IPS-NIHi11 (cell line): ENCODE measurements at regions not wholly inside any gene's neighbourhood (a gene's known extent, or its start where the extent isn't known, plus 50 kb on each side); places are given as distances from the start of the nearest gene placed in this dataset.
"Not testable (repeated sequence)": the region's sequence is repeated elsewhere in the genome, so short reads cannot be mapped to it uniquely, and the experiment has no call there.

Experiments
- DNase-seq: peaks from one replicate; pipeline ENCODE4 v3.0.0; 2012; ENCODE audit warnings: mixed read lengths, low spot score

GRCh38 chr3:125645616-125646015 lies 50.3 kb upstream of the OSBPL11 start:
- no peak for DNase-seq

- no peak for DNase-seq
Observed at GRCh38 chr3:125646581-125646980, 51.3 kb upstream of the OSBPL11 start.

- peak; percentile 63 for DNase-seq
Observed at GRCh38 chr3:125647318-125648014, 52.2 kb upstream of the OSBPL11 start.

DNA sequence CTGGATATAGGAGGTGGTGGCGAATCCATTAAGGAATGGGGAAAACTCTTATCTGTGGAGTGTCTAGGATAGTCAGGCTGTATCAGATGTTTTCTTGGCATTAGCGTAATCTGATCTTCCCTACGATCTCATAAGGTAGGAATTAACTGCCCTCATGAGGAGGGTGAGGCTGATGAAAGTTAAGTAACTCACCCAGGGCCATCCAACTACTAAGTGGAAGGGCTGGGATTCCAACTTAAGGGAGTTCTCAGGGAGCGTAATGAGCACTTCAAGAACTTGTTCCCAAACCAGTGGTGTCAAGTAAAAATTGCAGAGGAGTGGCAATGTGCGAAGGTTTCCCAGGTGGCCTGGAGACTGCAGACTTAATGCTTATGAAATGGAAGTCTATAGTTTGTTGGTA lies 55.9 kb upstream of the OSBPL11 start:
- DNase-seq = no peak

GRCh38 chr3:125652349-125652748 lies 57.1 kb upstream of the OSBPL11 start:
- DNase-seq = no peak

GRCh38 chr3:125654526-125654925 lies 59.2 kb upstream of the OSBPL11 start:
- DNase-seq = no peak

GRCh38 chr3:125662675-125663074 lies 67.4 kb upstream of the OSBPL11 start:
- no peak for DNase-seq

DNA sequence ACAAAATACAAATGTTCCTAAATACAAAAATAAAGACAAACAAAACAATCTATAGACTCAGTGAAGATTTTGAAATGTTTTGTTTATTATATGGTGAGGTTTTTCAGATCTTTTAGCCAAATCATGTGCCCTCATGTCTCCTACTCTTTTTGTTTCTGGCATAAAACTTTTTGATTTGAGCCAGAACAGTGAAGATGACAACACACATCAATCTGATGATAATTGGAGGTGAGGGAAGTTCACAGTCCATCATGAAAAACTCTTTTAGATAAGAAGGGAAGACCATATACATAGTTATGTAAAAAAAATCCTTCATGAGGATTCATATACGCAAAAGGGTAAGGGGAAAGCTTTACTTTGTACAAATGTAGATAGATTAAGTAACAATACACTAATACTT lies 75.1 kb upstream of the OSBPL11 start:
- DNase-seq = no peak

- no peak for DNase-seq
Observed at GRCh38 chr3:125670945-125671344, 75.6 kb upstream of the OSBPL11 start.

DNA sequence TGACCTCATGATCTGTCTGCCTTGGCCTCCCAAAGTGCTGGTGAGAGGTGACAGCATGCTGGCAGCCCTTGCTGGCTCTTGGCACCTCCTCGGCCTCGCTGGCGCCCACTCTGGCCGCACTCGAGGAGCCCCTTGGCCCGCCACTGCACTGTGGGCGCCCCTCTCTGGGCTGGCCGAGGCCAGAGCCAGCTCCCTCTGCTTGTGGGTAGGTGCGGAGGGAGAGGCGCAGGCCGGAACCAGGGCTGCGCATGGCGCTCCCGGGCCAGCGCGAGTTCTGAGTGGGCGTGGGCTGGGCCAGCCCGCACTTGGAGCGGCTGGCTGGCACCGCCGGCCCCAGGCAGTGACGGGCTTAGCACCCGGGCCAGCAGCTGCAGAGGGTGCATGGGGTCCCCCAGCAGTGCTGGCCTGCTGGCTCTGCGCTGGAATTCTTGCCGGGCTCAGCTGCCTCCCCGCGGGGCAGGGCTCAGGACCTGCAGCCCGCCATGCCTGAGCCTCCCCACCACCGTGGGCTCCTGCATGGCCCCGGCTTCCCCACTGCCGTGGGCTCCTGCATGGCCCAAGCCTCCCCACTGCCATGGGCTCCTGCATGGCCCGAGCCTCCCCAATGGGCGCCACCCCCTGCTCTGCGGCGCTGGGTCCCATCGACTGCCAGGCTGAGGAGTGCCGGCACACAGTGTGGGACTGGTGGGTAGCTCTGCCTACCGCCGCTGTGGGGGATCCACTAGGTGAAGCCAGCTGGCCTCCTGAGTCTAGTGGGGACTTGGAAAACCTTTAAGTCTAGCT lies 76.4 kb upstream of the OSBPL11 start:
- DNase-seq = no peak

GRCh38 chr3:125675791-125676190 lies 80.5 kb upstream of the OSBPL11 start:
- no peak for DNase-seq

DNA sequence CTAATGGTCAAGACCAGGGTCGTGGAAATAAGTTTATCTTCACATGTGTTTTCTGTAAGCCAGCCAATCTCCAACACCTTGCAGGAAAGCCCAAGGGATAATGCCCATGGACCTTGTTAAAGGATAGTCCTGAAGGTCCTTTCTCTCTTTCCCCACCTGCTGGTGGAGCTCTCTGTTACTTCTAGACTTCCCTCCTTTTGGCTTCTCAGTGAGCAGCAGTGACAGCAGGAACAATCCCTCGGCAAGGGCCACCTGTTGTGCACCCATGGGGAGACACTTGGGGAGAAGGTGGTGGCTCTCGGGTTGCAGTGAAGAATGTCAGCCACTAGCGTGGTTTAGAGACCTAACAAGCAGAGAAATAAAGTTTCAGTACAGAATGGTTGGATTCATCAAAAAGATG lies 84.0 kb upstream of the OSBPL11 start:
- DNase-seq = peak; percentile 14

- no peak for DNase-seq
Observed at GRCh38 chr3:125681146-125681545, 85.8 kb upstream of the OSBPL11 start.

DNA sequence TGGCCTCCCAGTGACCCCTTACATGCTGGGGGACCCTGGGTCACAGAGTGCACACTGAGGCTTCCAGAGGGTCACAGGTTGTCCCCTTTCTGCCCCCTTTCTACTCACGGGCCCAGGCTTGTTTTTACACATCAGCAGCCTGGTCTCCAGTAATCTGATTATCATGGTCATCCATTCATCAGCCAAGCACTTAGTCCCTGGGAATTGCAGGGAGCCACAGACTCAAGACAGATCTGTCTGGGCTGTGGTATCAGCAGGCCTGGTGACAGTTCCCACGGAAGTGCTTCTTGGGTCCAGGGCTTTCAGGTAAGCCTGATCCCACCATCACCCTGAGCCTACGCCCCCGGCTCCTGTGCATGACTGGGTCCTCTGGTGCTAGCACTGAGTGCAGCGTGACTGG lies 86.6 kb upstream of the OSBPL11 start:
- DNase-seq = not testable (repeated sequence)

GRCh38 chr3:125682610-125683009 lies 87.3 kb upstream of the OSBPL11 start:
- DNase-seq = not testable (repeated sequence)

DNA sequence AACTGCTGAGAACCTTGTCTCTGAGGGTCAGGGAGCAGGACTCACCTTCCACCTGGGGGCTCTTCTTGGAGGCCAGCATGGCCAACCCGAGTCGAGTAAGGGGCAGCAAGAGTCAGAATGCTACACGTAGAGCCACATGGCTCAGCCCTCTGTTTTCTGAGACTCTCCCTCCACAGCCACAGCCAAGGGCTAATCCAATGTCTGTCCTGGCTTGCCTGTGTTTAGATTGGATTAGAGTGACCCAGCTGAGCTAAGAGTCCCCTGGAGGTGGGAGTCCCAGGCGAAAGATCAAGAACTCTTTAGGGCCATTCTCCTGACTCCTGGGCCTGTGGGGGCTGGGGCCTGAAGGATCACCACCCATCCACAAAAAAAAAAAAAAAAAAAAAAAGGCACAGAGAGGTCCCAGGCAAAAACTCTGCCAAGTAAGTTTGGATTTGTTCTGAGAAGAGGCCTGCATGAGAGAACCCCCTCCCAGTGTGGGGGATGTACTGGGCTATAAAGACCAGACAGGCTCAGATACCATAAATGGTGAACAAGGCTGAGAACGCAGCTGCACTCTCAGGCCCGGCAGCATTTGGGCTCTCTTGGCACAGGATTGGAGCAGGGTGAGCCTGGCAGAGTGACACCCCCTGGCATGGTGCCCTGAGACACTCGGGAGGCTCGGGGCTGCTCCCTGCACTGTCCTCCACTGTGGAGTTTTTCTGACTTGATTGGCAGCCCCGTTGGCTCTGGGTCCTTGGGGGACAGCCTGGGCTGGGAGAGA lies 88.0 kb upstream of the OSBPL11 start:
- no peak for DNase-seq

DNA sequence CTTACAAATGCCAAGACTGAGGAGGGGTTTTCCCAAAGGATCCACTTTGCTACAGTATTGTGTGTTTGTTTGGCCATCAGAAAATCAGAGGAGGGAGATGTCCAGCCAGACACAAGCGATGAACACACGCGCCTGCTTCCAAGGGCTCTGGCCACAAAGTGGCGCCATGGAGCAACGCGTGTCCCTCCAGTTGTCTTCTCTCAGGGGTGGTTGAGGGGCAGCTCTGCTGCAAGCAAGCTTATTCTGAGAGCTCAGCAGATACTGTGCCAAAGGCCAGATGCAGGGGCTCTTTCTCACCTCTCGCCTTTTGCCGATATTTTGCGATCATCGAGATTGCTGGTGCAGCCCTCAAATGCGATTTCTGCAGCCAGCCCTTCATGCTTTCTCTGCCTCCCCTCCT lies 88.9 kb upstream of the OSBPL11 start:
- DNase-seq = peak; percentile 61

- DNase-seq = not testable (repeated sequence)
Observed at GRCh38 chr3:125685741-125686140, 90.4 kb upstream of the OSBPL11 start.

GRCh38 chr3:125692361-125692760 lies 97.1 kb upstream of the OSBPL11 start:
- no peak for DNase-seq

DNA sequence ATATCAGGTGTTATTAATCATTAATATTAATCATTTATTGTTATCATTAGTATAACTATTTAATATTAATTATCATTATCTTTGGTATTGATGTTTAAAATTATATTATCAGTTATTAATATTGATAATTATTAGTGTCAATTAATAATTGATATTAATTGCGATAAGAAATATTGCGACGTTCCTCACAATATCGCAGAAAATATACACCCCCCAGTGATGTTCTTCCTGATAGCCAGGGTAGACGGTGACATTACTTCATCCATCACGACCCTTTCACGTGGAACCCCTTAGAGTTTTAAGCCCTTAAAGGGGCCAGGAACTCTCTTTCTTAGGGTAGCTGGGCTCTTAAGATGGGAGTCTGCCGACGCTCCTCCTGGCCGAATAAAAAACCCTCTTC lies 98.6 kb upstream of the OSBPL11 start:
- DNase-seq = no peak

DNA sequence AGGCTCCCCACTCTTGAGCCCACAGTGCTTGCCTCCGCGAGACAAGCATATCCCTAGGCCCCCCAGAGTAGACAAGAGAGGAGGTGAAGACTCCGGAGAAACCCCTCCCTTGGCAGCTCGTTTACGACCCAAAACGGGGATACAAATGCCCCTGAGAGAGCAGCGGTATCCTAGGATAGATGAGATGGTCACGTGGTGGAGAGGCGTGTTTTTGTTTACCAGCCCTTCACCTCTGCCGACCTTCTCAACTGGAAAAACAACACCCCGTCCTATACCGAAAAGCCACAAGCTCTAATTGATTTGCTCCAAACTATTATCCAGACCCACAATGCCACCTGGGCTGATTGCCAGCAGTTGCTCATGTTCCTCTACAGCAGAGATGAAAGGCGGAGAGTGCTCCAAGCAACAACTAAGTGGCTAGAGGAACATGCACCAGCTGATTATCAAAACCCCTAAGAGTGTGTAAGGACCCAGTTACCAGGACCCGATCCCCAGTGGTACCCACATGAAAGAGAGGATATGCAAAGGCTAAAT lies 99.5 kb upstream of the OSBPL11 start:
- DNase-seq = no peak

DNA sequence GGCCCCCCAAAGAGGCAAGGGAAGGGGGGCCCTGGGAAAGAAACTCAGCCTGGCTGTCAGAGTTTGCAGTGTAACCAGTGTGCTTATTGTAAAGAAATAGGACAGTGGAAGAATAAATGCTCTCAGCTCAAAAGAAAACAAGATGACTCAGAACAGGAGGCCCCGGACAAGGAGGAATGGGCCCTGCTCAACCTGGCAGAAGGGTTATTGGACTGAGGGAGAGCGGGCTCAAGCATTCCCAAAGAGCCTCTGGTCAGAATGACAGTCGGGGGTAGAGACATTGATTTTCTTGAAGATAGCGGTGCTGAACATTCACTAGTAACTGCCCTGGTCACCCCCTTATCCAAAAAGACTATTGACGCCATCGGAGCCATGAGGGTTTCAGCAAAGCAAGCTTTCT lies 100.4 kb upstream of the OSBPL11 start:
- DNase-seq = no peak

GRCh38 chr3:125697126-125697525 lies 101.8 kb upstream of the OSBPL11 start:
- DNase-seq = not testable (repeated sequence)
